Endothelial cell of umbilical vein (primary cell): ENCODE measurements at regions not wholly inside any gene's neighbourhood (a gene's known extent, or its start where the extent isn't known, plus 50 kb on each side); places are given as distances from the start of the nearest gene placed in this dataset.

Experiments
- BruUV-seq: library from RNA; stranded (reverse); fragments of 400-500 nt; replicated peaks from 2 replicates; lab custom pipeline; 2021; lab: Mats Ljungman, UMichigan
- CTCF ChIA-PET: fragments of 300-600, 350-600 bp; sonication (Branson Sonifier 250); formaldehyde crosslinking; loops from one replicate; lab custom pipeline; 2021; ENCODE audit warnings: antibody characterized with exemption, inconsistent platforms; lab: Charles Lee
- POLR2A ChIA-PET: fragments of 300-600, 350-600 bp; sonication (Branson Sonifier 250); formaldehyde crosslinking; loops from one replicate; lab custom pipeline; 2021; ENCODE audit warnings: antibody characterized with exemption, inconsistent platforms; lab: Charles Lee
- DNase-seq: peaks from one replicate; pipeline ENCODE4 v3.0.0-alpha.2; 2011; ENCODE audit warnings: low read depth, low spot score
- FAIRE-seq: peaks from 2 replicates; lab custom pipeline; 2011; peaks lifted over from hg19 to GRCh38; lab: Jason Lieb, UNC
- H2AFZ ChIP-seq: 2 replicates; pipeline ENCODE4 v1.6.0; 2012; ENCODE audit warnings: low read depth, low read length, control low read depth, inconsistent platforms
- H3K27ac ChIP-seq: 2 replicates; pipeline ENCODE4 v1.5.1; 2011; ENCODE audit warnings: low read depth, mild to moderate bottlenecking, control low read depth, low read length, moderate library complexity; ENCODE audit not compliant: insufficient read depth
- H3K27me3 ChIP-seq, 2 experiments: 2 replicates each; pipeline versions ENCODE4 v1.6.0 to v1.6.1; 2011; ENCODE audit warnings: low read length in 2 of 2, mixed read lengths in 1 of 2; ENCODE audit not compliant: control insufficient read depth in 2 of 2, insufficient read depth in 2 of 2
- H3K36me3 ChIP-seq, 2 experiments: 2 replicates in 1 of 2; 3 replicates in 1 of 2; pipeline ENCODE4 v1.5.1; 2011; ENCODE audit warnings: low read length in 2 of 2, mild to moderate bottlenecking in 1 of 2, moderate library complexity in 1 of 2; ENCODE audit not compliant: control insufficient read depth in 2 of 2, insufficient read depth in 2 of 2; ENCODE audit errors: extremely low read depth in 1 of 2
- H3K4me1 ChIP-seq: 3 replicates; pipeline ENCODE4 v1.5.1; 2011; ENCODE audit warnings: mild to moderate bottlenecking, low read length; ENCODE audit not compliant: control insufficient read depth, insufficient read depth; ENCODE audit errors: extremely low read depth
- H3K4me2 ChIP-seq: 2 replicates; pipeline ENCODE4 v1.6.1; 2011; ENCODE audit warnings: low read length, control low read depth, mixed read lengths; ENCODE audit not compliant: insufficient read depth
- H3K4me3 ChIP-seq, 3 experiments: fragments of 200-600 bp in 1 of 3; sonication (generic), shearing (Covaris generic) in 1 of 3; replicated peaks in 1 of 3; 2 replicates each; pipeline ENCODE4 v1.5.1; 2011 to 2016; ENCODE audit warnings: control low read depth in 3 of 3, low read length in 3 of 3, mild to moderate bottlenecking in 2 of 3, inconsistent platforms in 1 of 3, low read depth in 1 of 3, moderate library complexity in 1 of 3; ENCODE audit not compliant: insufficient read depth in 1 of 3
- H3K79me2 ChIP-seq: 2 replicates; pipeline ENCODE4 v1.6.0; 2012; ENCODE audit warnings: low read length, inconsistent platforms; ENCODE audit not compliant: control insufficient read depth, insufficient read depth
- H3K9ac ChIP-seq: replicated peaks from 2 replicates; pipeline ENCODE3; 2011; ENCODE audit warnings: low read length, control low read depth; ENCODE audit not compliant: insufficient read depth; ENCODE audit errors: extremely low read depth
- H3K9me1 ChIP-seq: replicated peaks from 3 replicates; pipeline ENCODE4 v1.6.0; 2011; ENCODE audit warnings: mild to moderate bottlenecking, low read length; ENCODE audit not compliant: control insufficient read depth, insufficient read depth; ENCODE audit errors: extremely low read depth
- H3K9me3 ChIP-seq: replicated peaks from 2 replicates; pipeline ENCODE4 v1.5.1; 2012; ENCODE audit warnings: low read length, inconsistent platforms; ENCODE audit not compliant: control insufficient read depth, insufficient read depth
- H4K20me1 ChIP-seq: replicated peaks from 2 replicates; pipeline ENCODE3; 2011; ENCODE audit warnings: mild to moderate bottlenecking, low read length; ENCODE audit not compliant: control insufficient read depth, insufficient read depth; ENCODE audit errors: extremely low read depth
- CTCF ChIP-seq, 2 donors: IDR thresholded peaks; 1 replicate in 1 of 2; 2 replicates in 1 of 2; pipeline ENCODE4 v1.5.1; 2011; ENCODE audit warnings: low read length in 2 of 2, mild to moderate bottlenecking in 2 of 2, moderate library complexity in 2 of 2, control low read depth in 1 of 2, inconsistent platforms in 1 of 2, low read depth in 1 of 2; ENCODE audit not compliant: insufficient read depth in 1 of 2; ENCODE audit errors: extremely low read depth in 1 of 2
- EZH2 ChIP-seq: IDR thresholded peaks from 2 replicates; pipeline ENCODE4 v1.6.1; 2012; ENCODE audit warnings: borderline replicate concordance, low read depth, mild to moderate bottlenecking, moderate library complexity, low read length, inconsistent platforms; ENCODE audit not compliant: severe bottlenecking
- FOS ChIP-seq: IDR thresholded peaks from 2 replicates; pipeline ENCODE4 v1.6.1; 2011; ENCODE audit warnings: mild to moderate bottlenecking, low read length, moderate library complexity, borderline replicate concordance; ENCODE audit not compliant: insufficient read depth
- GATA2 ChIP-seq: IDR thresholded peaks from 2 replicates; pipeline ENCODE4 v1.7.0; 2011; ENCODE audit warnings: low read depth, mild to moderate bottlenecking, moderate library complexity, mixed read lengths, low read length; ENCODE audit not compliant: insufficient read length, insufficient read depth
- JUN ChIP-seq: IDR thresholded peaks from 2 replicates; pipeline ENCODE4 v1.6.1; 2011; ENCODE audit warnings: borderline replicate concordance, low read depth; ENCODE audit not compliant: insufficient read length, insufficient read depth
- MAX ChIP-seq: IDR thresholded peaks from 2 replicates; pipeline ENCODE4 v1.6.1; 2011; ENCODE audit not compliant: insufficient read depth, insufficient read length
- MYC ChIP-seq: IDR thresholded peaks from one replicate; pipeline ENCODE4 v1.6.1; 2011; ENCODE audit warnings: mild to moderate bottlenecking, low read depth, low read length
- POLR2A ChIP-seq: IDR thresholded peaks from 2 replicates; pipeline ENCODE4 v1.6.1; 2012; ENCODE audit warnings: low read depth, mild to moderate bottlenecking, control low read depth, low read length
- dilution Hi-C: fragments of 300-500 bp; cut with MboI; formaldehyde crosslinking; loops from one replicate; pipeline ENCODE4 v1.15.0; 2019; ENCODE audit warnings: low sequenced_read_pairs; ENCODE audit not compliant: extremely low pct_ligation_motif_present
- intact Hi-C: fragments of 100-400 bp; cut with micrococcal nuclease; formaldehyde crosslinking; loops from one replicate; pipeline ENCODE4 v1.10.0; 2022

GRCh38 chr18:22549260-22549937, 131.7 kb upstream of the CTAGE1 start:
- BruUV-seq, result no TSS peak
- DNase-seq (no peak), FAIRE-seq (no peak)
- Histone ChIP-seq H3K79me2 (no peaks in the 10 kb centered on the region), H3K36me3 (no peaks in the 10 kb centered on the region), H2AFZ (no peak overlapping the region), H3K9ac (no peak overlapping the region), H3K4me3 (no peak overlapping the region), H3K4me2 (no peak overlapping the region), H3K9me3 (no peaks in the 10 kb centered on the region), H3K9me1 (no peaks in the 10 kb centered on the region), H3K4me1 (peaks cover 27% of the 10 kb centered on the region), H4K20me1 (no peaks in the 10 kb centered on the region), H3K27me3 (no peaks in the 10 kb centered on the region), H3K27ac (no peak overlapping the region)
- ChIA-PET POLR2A (no interaction called here), CTCF (interaction anchor here (1.4 kb wide), 1 partner anchor 72 kb away, joined by 3 read pairs; no protein-coding TSS in a partner anchor)
- no peak for TF ChIP-seq GATA2
- TF ChIP-seq FOS, result no peak
- TF ChIP-seq MAX, result no peak
- TF ChIP-seq JUN, result no peak
- TF ChIP-seq MYC, result no peak
- no peak for TF ChIP-seq POLR2A
- intact Hi-C loops (no loop called here), dilution Hi-C loops (no loop called here)

- CTCF ChIA-PET, result no interaction called here
- no peaks in the 10 kb centered on the region for H3K9me1 ChIP-seq
- H3K9me3 ChIP-seq, result no peaks in the 10 kb centered on the region
- H3K4me3 ChIP-seq, result no peak overlapping the region
- FAIRE-seq (no peak), DNase-seq (no peak)
- no peak overlapping the region for H2AFZ ChIP-seq
- dilution Hi-C loops (no loop called here), intact Hi-C loops (loop anchor here (5.0 kb wide), 1 partner anchor 33 kb away; no protein-coding TSS in a partner anchor)
- H3K36me3 ChIP-seq, result no peaks in the 10 kb centered on the region
- H3K9ac ChIP-seq, result no peak overlapping the region
- POLR2A ChIA-PET, result no interaction called here
- no peaks in the 10 kb centered on the region for H4K20me1 ChIP-seq
- no peak overlapping the region for H3K27ac ChIP-seq
- BruUV-seq, result no TSS peak
- no peak for TF ChIP-seq MYC
- no peak for TF ChIP-seq EZH2
- TF ChIP-seq JUN, result no peak
- no peak for TF ChIP-seq FOS
- TF ChIP-seq CTCF (IDR thresholded peaks at IDR 0.05; ENCODE audit: extremely low read depth in 1 of 2, insufficient read depth in 1 of 2, low read depth in 1 of 2, low read length in 2 of 2), result no peak
- no peaks in the 10 kb centered on the region for H3K79me2 ChIP-seq
- peaks cover 27% of the 10 kb centered on the region for H3K4me1 ChIP-seq
- H3K27me3 ChIP-seq, result no peaks in the 10 kb centered on the region
- H3K4me2 ChIP-seq, result no peak overlapping the region
Observed at GRCh38 chr18:22550366-22550765, 132.7 kb upstream of the CTAGE1 start.
